Endothelial cell of umbilical vein (primary cell): ENCODE measurements at regions not wholly inside any gene's neighbourhood (a gene's known extent, or its start where the extent isn't known, plus 50 kb on each side); places are given as distances from the start of the nearest gene placed in this dataset.

Experiments used
- CTCF ChIP-seq, 2 donors: IDR thresholded peaks; 1 replicate in 1 of 2; 2 replicates in 1 of 2; pipeline ENCODE4 v1.5.1; 2011; ENCODE audit warnings: low read length in 2 of 2, mild to moderate bottlenecking in 2 of 2, moderate library complexity in 2 of 2, control low read depth in 1 of 2, inconsistent platforms in 1 of 2, low read depth in 1 of 2; ENCODE audit not compliant: insufficient read depth in 1 of 2; ENCODE audit errors: extremely low read depth in 1 of 2
- EZH2 ChIP-seq: IDR thresholded peaks from 2 replicates; pipeline ENCODE4 v1.6.1; 2012; ENCODE audit warnings: borderline replicate concordance, low read depth, mild to moderate bottlenecking, moderate library complexity, low read length, inconsistent platforms; ENCODE audit not compliant: severe bottlenecking
- FOS ChIP-seq: IDR thresholded peaks from 2 replicates; pipeline ENCODE4 v1.6.1; 2011; ENCODE audit warnings: mild to moderate bottlenecking, low read length, moderate library complexity, borderline replicate concordance; ENCODE audit not compliant: insufficient read depth
- MYC ChIP-seq: IDR thresholded peaks from one replicate; pipeline ENCODE4 v1.6.1; 2011; ENCODE audit warnings: mild to moderate bottlenecking, low read depth, low read length
- POLR2A ChIP-seq: IDR thresholded peaks from 2 replicates; pipeline ENCODE4 v1.6.1; 2012; ENCODE audit warnings: low read depth, mild to moderate bottlenecking, control low read depth, low read length
- POLR2AphosphoS5 ChIP-seq: IDR thresholded peaks from 2 replicates; pipeline ENCODE4 v1.6.1; 2012; ENCODE audit warnings: low read depth, mild to moderate bottlenecking, control low read depth, low read length, moderate library complexity; ENCODE audit not compliant: insufficient read depth

- no peak for TF ChIP-seq CTCF (IDR thresholded peaks at IDR 0.05; ENCODE audit: extremely low read depth in 1 of 2, insufficient read depth in 1 of 2, low read depth in 1 of 2, low read length in 2 of 2)
- no peak for TF ChIP-seq POLR2AphosphoS5
- TF ChIP-seq EZH2: no peak
- TF ChIP-seq POLR2A: no peak
- no peak for TF ChIP-seq FOS
- TF ChIP-seq MYC: no peak
These were observed 137.2 kb downstream of the MTX3 start for GRCh38 chr5:79853676-79854418.
